GM10266 (cell line): ENCODE measurements at regions not wholly inside any gene's neighbourhood (a gene's known extent, or its start where the extent isn't known, plus 50 kb on each side); places are given as distances from the start of the nearest gene placed in this dataset.

Experiments
- DNase-seq: peaks from one replicate; pipeline ENCODE4 v3.0.0; 2012; ENCODE audit errors: extremely low spot score
- TF ChIP-seq, protein P1 (sequence below): IDR thresholded peaks from 2 replicates; pipeline ENCODE4 v1.5.1; 2012; ENCODE audit warnings: mild to moderate bottlenecking, low read depth; ENCODE audit not compliant: control insufficient read depth, insufficient read depth; ENCODE audit errors: missing control alignments

DNA sequence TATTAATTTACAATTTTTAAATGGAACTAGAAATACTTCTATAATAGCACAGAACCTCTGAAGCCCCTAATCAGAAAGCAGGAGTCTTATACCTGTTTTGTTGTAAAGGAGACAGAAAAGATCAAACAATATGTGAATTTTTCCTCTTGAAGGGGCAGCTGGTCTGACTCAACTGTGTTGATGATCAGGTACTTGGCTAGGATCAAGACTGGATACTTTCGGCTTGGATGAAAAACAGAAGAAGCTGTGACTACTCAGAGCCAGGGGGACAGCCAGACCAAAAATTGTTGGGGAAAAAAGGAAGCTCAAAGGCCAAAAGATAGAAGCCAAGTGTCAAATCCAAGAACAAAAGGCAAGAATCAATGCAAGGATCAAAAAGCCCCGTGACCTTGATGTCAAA, 195.6 kb downstream of the KCTD12 start:
- TF ChIP-seq, protein P1, sequence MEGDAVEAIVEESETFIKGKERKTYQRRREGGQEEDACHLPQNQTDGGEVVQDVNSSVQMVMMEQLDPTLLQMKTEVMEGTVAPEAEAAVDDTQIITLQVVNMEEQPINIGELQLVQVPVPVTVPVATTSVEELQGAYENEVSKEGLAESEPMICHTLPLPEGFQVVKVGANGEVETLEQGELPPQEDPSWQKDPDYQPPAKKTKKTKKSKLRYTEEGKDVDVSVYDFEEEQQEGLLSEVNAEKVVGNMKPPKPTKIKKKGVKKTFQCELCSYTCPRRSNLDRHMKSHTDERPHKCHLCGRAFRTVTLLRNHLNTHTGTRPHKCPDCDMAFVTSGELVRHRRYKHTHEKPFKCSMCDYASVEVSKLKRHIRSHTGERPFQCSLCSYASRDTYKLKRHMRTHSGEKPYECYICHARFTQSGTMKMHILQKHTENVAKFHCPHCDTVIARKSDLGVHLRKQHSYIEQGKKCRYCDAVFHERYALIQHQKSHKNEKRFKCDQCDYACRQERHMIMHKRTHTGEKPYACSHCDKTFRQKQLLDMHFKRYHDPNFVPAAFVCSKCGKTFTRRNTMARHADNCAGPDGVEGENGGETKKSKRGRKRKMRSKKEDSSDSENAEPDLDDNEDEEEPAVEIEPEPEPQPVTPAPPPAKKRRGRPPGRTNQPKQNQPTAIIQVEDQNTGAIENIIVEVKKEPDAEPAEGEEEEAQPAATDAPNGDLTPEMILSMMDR = no peak
- DNase-seq = no peak

DNA sequence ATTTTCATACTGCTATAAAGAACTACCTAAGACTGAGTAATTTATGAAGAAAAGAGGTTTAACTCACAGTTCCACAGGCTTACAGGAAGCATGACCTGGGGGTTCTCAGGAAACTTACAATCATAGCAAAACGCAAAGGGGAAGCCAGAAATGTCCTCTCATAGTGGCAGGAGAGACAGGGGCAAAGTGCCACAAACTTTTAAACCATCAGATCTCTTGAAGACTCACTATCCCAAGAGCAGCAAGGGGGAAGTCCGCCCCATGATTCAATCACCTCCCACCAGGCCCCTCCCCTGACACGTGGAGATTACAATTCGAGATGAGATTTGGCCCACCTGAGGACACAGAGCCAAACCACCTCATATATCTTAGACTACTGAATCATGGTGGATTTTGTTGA, 198.7 kb downstream of the KCTD12 start:
- TF ChIP-seq, protein P1 = no peak
- DNase-seq = no peak

DNA sequence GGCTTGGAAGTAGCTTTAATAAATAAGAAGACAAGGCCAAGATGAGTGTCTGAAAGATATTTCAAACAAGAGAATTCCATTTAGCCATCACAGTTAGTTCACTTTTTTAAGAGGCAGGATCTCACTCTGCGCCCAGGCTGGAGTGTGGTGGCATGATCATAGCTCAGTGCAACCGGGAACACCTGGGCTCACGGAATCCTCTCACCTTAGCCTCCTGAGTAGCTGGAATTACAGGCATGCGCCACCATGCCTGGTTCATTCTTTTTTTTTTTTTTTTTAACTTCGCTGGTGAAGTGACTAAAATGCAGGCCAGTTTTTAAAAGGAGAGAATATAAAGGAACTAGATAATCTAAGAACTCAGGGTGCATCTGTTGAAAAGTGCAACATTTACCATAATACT, 200.3 kb downstream of the KCTD12 start:
- no peak for DNase-seq

DNA sequence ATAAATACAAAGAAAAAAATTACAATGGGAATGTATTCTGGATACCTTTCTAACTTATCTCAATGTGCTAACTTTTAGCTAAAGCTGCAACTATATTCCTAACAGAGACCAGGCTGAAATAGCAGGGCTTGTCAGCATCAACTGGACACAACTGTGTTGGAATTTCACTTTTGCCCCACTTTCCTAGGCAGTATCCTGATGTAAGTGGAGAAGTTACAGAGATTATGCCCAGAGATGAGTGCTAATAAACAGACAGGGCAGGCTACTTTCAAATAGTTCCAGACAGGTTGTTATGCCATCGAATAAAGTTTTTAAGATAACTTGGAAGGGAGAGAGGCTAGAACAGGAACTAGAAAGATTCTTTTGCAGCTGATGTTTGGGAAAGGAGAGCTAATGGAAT, 201.9 kb downstream of the KCTD12 start:
- TF ChIP-seq, protein P1 = no peak
- no peak for DNase-seq

More for the DNA sequence above, 200.3 kb downstream of the KCTD12 start:
- TF ChIP-seq, protein P1 = no peak

DNA sequence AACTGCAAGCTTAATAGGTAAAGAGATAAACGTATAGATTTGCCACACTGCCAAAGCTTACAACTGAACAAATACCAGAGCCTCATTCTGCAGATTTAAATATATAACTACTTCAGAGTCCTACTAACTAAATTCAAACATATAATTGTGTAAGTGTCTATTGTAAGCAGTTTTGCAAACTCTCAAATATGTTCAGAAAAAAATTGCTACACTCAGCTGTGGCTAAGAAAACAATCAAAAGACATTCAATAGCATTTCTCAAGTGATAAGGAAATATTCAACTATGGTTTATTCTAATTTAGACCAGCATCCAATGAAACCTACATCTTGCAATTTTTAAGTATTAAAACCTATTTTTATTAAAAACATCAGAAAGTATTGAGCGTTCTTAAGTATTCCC, 202.4 kb downstream of the KCTD12 start:
- TF ChIP-seq, protein P1 = no peak
- DNase-seq = no peak

DNA sequence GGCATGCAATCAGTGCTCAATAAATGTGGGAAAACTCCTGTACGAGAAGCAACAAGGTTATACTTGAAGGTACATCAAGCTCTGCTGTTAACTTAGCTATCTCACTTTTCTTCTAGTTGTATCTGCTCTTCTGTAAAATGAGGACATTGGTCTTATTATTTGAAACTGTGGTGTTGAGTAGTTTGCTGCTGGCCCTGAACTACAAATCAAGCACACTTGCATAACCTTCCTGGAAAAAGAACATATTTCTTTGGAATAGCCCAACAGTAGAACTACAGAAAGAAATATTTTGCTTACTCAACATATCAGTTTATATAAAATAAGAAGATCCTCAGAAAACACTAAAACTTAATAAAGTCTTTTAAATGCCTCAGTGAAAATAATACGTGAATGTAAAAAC, 203.0 kb downstream of the KCTD12 start:
- TF ChIP-seq, protein P1 = no peak
- no peak for DNase-seq

DNA sequence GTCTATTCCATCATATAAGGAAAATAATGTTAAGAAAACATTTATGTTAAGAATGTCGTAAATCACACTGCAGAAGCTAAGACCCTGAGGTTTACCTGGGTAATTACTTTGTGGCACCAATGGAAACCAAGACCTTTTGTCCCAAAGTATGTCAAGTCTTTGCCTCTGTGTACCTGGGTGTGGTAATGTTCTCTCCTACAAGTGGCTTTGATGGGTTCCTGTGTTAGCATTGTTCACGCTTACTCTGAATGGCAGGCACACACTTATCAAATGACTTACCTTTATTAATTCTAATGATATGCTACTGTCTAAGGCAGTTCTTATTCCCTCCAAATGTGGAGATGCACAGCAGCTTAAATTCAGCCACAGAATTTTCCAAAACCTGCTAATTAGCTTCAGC, 206.1 kb downstream of the KCTD12 start:
- DNase-seq = no peak
- TF ChIP-seq, protein P1 = no peak
